RKO (cell line): ENCODE measurements at regions not wholly inside any gene's neighbourhood (a gene's known extent, or its start where the extent isn't known, plus 50 kb on each side); places are given as distances from the start of the nearest gene placed in this dataset.

Experiments used
- DNase-seq: peaks from one replicate; pipeline ENCODE4 v3.0.0-alpha.2; 2016; ENCODE audit warnings: low spot score

- DNase-seq, result peak; percentile 9
Measured at GRCh38 chr15:61530769-61531168, 301.7 kb upstream of the RORA start.

- DNase-seq, result no peak
Measured at GRCh38 chr15:61528581-61528910, 299.4 kb upstream of the RORA start.

- DNase-seq, result no peak
Measured at GRCh38 chr15:61527836-61528580, 298.9 kb upstream of the RORA start.

- no peak for DNase-seq
Measured at GRCh38 chr15:61524545-61524944, 295.4 kb upstream of the RORA start.

- DNase-seq, result no peak
Measured at GRCh38 chr15:61524086-61524485, 295.0 kb upstream of the RORA start.

- no peak for DNase-seq
Measured at GRCh38 chr15:61522411-61522810, 293.3 kb upstream of the RORA start.

- DNase-seq, result no peak
Measured at GRCh38 chr15:61521953-61522352, 292.9 kb upstream of the RORA start.

- DNase-seq, result no peak
Measured at GRCh38 chr15:61519296-61519695, 290.2 kb upstream of the RORA start.

- DNase-seq, result peak; percentile 8
Measured at GRCh38 chr15:61518191-61518950, 289.3 kb upstream of the RORA start.

- DNase-seq, result no peak
Measured at GRCh38 chr15:61517776-61518175, 288.7 kb upstream of the RORA start.

- DNase-seq, result no peak
Measured at GRCh38 chr15:61517335-61517734, 288.2 kb upstream of the RORA start.

- no peak for DNase-seq
Measured at GRCh38 chr15:61511756-61512155, 282.7 kb upstream of the RORA start.

GRCh38 chr15:61511089-61511488 is 282.0 kb upstream of the RORA start:
- no peak for DNase-seq

- DNase-seq, result no peak
Measured at GRCh38 chr15:61509327-61509840, 280.3 kb upstream of the RORA start.

- DNase-seq, result no peak
Measured at GRCh38 chr15:61503383-61503969, 274.4 kb upstream of the RORA start.

GRCh38 chr15:61501815-61502389 is 272.8 kb upstream of the RORA start:
- no peak for DNase-seq

GRCh38 chr15:61500951-61501620 is 272.0 kb upstream of the RORA start:
- no peak for DNase-seq

GRCh38 chr15:61500523-61500922 is 271.4 kb upstream of the RORA start:
- no peak for DNase-seq

GRCh38 chr15:61499376-61499775 is 270.3 kb upstream of the RORA start:
- no peak for DNase-seq

GRCh38 chr15:61489571-61489970 is 260.5 kb upstream of the RORA start:
- no peak for DNase-seq

- no peak for DNase-seq
Measured at GRCh38 chr15:61483599-61483998, 254.5 kb upstream of the RORA start.

GRCh38 chr15:61481886-61482285 is 252.8 kb upstream of the RORA start:
- no peak for DNase-seq
